GM06990 (cell line): ENCODE measurements at regions not wholly inside any gene's neighbourhood (a gene's known extent, or its start where the extent isn't known, plus 50 kb on each side); places are given as distances from the start of the nearest gene placed in this dataset.

Experiments
- DNase-seq: peaks from one replicate; pipeline ENCODE4 v3.0.0-alpha.2; 2011; ENCODE audit not compliant: insufficient read length; ENCODE audit errors: extremely low read depth
- H3K27me3 ChIP-seq: replicated peaks from 2 replicates; pipeline ENCODE4 v1.6.0; 2011; ENCODE audit warnings: low read length; ENCODE audit not compliant: control insufficient read depth, insufficient read depth
- H3K36me3 ChIP-seq: 2 replicates; pipeline ENCODE4 v1.5.1; 2011; ENCODE audit warnings: low read length; ENCODE audit not compliant: control insufficient read depth, insufficient read depth
- H3K4me3 ChIP-seq: replicated peaks from 2 replicates; pipeline ENCODE4 v1.5.1; 2011; ENCODE audit warnings: low read depth, mild to moderate bottlenecking, control low read depth, low read length
- CTCF ChIP-seq: IDR thresholded peaks from 2 replicates; pipeline ENCODE4 v1.5.1; 2011; ENCODE audit warnings: low read length, control low read depth, mild to moderate bottlenecking, inconsistent platforms; ENCODE audit not compliant: insufficient read depth, poor library complexity, severe bottlenecking

- H3K36me3 ChIP-seq: no peaks in the 10 kb centered on the region
- H3K4me3 ChIP-seq: no peak overlapping the region
- no peak for DNase-seq
- TF ChIP-seq CTCF: no peak
- H3K27me3 ChIP-seq: no peaks in the 10 kb centered on the region
Measured at GRCh38 chr4:36919721-36920120, 324.8 kb upstream of the NWD2 start.

- Histone ChIP-seq H3K27me3 (no peaks in the 10 kb centered on the region), H3K4me3 (no peak overlapping the region), H3K36me3 (no peaks in the 10 kb centered on the region)
- TF ChIP-seq CTCF: no peak
- no peak for DNase-seq
Measured at GRCh38 chr4:36921476-36922216, 322.9 kb upstream of the NWD2 start.

GRCh38 chr4:36930562-36931111 is 313.9 kb upstream of the NWD2 start:
- no peak for DNase-seq
- no peak for TF ChIP-seq CTCF

GRCh38 chr4:36944232-36944631 is 300.3 kb upstream of the NWD2 start:
- H3K27me3 ChIP-seq: no peaks in the 10 kb centered on the region
- H3K36me3 ChIP-seq: no peaks in the 10 kb centered on the region
- no peak overlapping the region for H3K4me3 ChIP-seq
- no peak for DNase-seq
- TF ChIP-seq CTCF: no peak

More at GRCh38 chr4:36930562-36931111, 313.9 kb upstream of the NWD2 start:
- H3K36me3 ChIP-seq: no peaks in the 10 kb centered on the region
- no peaks in the 10 kb centered on the region for H3K27me3 ChIP-seq
- H3K4me3 ChIP-seq: no peak overlapping the region

GRCh38 chr4:36961420-36961819 is 283.1 kb upstream of the NWD2 start:
- TF ChIP-seq CTCF: no peak
- no peaks in the 10 kb centered on the region for H3K36me3 ChIP-seq
- DNase-seq: no peak
- no peaks in the 10 kb centered on the region for H3K27me3 ChIP-seq
- no peak overlapping the region for H3K4me3 ChIP-seq
